MCF 10A (cell line): ENCODE measurements at regions not wholly inside any gene's neighbourhood (a gene's known extent, or its start where the extent isn't known, plus 50 kb on each side); places are given as distances from the start of the nearest gene placed in this dataset.

Experiments used
- BruUV-seq: library from RNA; stranded (reverse); fragments of 400-500 nt; replicated peaks from 2 replicates; lab custom pipeline; 2021; lab: Mats Ljungman, UMichigan
- CTCF ChIA-PET: fragments of 300-600 bp; sonication (Branson Sonifier 250); formaldehyde crosslinking; extraction: SDS; loops from one replicate; lab custom pipeline; 2021; ENCODE audit warnings: antibody characterized with exemption, inconsistent platforms; lab: Yijun Ruan, JAX
- POLR2A ChIA-PET: fragments of 300-600, 350-650 bp; sonication (Branson Sonifier 250); formaldehyde crosslinking; extraction: SDS; loops from one replicate; lab custom pipeline; 2020; ENCODE audit warnings: antibody characterized with exemption, inconsistent platforms; lab: Yijun Ruan, JAX
- DNase-seq: peaks from one replicate; pipeline ENCODE4 v3.0.0-alpha.2; 2018; ENCODE audit not compliant: unreplicated experiment
- H3K27ac Mint-ChIP-seq: one replicate; pipeline ENCODE4 v1.8.0; 2022; ENCODE audit warnings: mild to moderate bottlenecking, low read depth, mixed read lengths; ENCODE audit not compliant: unreplicated experiment
- H3K27me3 Mint-ChIP-seq: one replicate; pipeline ENCODE4 v1.8.0; 2022; ENCODE audit warnings: mixed read lengths; ENCODE audit not compliant: insufficient read depth, unreplicated experiment
- H3K36me3 Mint-ChIP-seq: one replicate; pipeline ENCODE4 v1.8.0; 2022; ENCODE audit warnings: mild to moderate bottlenecking, moderate library complexity, mixed read lengths; ENCODE audit not compliant: insufficient read depth, unreplicated experiment
- H3K4me1 Mint-ChIP-seq: one replicate; pipeline ENCODE4 v1.8.0; 2022; ENCODE audit warnings: mixed read lengths; ENCODE audit not compliant: insufficient read depth, unreplicated experiment
- H3K4me3 Mint-ChIP-seq: one replicate; pipeline ENCODE4 v1.8.0; 2022; ENCODE audit warnings: mild to moderate bottlenecking, moderate library complexity, mixed read lengths; ENCODE audit not compliant: unreplicated experiment
- H3K9me3 Mint-ChIP-seq: one replicate; pipeline ENCODE4 v1.8.0; 2022; ENCODE audit warnings: mixed read lengths; ENCODE audit not compliant: unreplicated experiment
- CTCF ChIP-seq: fragments of 200-600 bp; IDR thresholded peaks from one replicate; pipeline ENCODE4 v1.8.0; 2022; ENCODE audit warnings: antibody characterized with exemption, mild to moderate bottlenecking; ENCODE audit not compliant: unreplicated experiment
- intact Hi-C: fragments of 100-400 bp; cut with micrococcal nuclease; formaldehyde crosslinking; loops from 2 replicates; pipeline ENCODE4 v1.14.1; 2022

DNA sequence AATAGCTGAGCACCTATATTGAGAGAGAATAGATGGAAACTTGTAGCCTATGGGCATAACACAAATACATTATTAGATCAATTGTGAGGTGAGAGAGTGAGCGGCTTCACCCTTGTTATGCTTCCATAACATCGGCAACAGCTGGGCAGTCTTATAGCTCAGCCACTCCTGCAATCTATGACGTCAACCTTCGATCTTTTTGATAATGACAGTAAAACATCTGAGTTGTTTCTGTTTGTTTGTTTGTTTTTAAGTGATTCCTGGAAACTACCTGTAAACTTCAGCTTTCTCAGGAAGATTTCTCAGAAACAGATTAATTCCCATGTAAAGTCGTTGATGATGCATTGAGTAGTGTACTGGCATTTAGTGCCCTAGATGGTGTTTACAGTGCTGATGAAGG is 90.0 kb downstream of the DSEL start:
- Mint-ChIP-seq H3K27ac (no peak overlapping the region), H3K27me3 (no peaks in the 10 kb centered on the region), H3K4me1 (peaks cover 5% of the 10 kb centered on the region), H3K9me3 (no peaks in the 10 kb centered on the region), H3K4me3 (no peak overlapping the region), H3K36me3 (no peaks in the 10 kb centered on the region)
- ChIA-PET POLR2A (interaction anchor here (1.1 kb wide), 1 partner anchor 512 kb away, joined by 3 read pairs; no protein-coding TSS in a partner anchor), CTCF (interaction anchor here (0.6 kb wide), 1 partner anchor 427 kb away, joined by 3 read pairs; no protein-coding TSS in a partner anchor)
- no peak for TF ChIP-seq CTCF
- no peak for DNase-seq
- intact Hi-C loops = no loop called here
- no TSS peak for BruUV-seq

- Mint-ChIP-seq H3K4me3 (no peak overlapping the region), H3K27me3 (no peaks in the 10 kb centered on the region), H3K9me3 (no peaks in the 10 kb centered on the region), H3K36me3 (no peaks in the 10 kb centered on the region), H3K27ac (no peak overlapping the region), H3K4me1 (peaks cover 5% of the 10 kb centered on the region)
- TF ChIP-seq CTCF = no peak
- no TSS peak for BruUV-seq
- DNase-seq = peak; percentile 86
- CTCF ChIA-PET = no interaction called here
- POLR2A ChIA-PET = no interaction called here
- intact Hi-C loops = no loop called here
Measured at GRCh38 chr18:67425672-67426071, 90.8 kb downstream of the DSEL start.

GRCh38 chr18:67421651-67422050 is 94.9 kb downstream of the DSEL start:
- CTCF ChIA-PET = interaction anchor here (0.7 kb wide), 1 partner anchor 1195 kb away, joined by 3 read pairs; no protein-coding TSS in a partner anchor
- no peak for TF ChIP-seq CTCF
- Mint-ChIP-seq H3K36me3 (peaks cover 9% of the 10 kb centered on the region), H3K4me3 (no peak overlapping the region), H3K4me1 (peaks cover 10% of the 10 kb centered on the region), H3K27me3 (no peaks in the 10 kb centered on the region), H3K9me3 (no peaks in the 10 kb centered on the region), H3K27ac (no peak overlapping the region)
- peak; percentile 1 for DNase-seq
- intact Hi-C loops = no loop called here
- no TSS peak for BruUV-seq
- POLR2A ChIA-PET = no interaction called here

DNA sequence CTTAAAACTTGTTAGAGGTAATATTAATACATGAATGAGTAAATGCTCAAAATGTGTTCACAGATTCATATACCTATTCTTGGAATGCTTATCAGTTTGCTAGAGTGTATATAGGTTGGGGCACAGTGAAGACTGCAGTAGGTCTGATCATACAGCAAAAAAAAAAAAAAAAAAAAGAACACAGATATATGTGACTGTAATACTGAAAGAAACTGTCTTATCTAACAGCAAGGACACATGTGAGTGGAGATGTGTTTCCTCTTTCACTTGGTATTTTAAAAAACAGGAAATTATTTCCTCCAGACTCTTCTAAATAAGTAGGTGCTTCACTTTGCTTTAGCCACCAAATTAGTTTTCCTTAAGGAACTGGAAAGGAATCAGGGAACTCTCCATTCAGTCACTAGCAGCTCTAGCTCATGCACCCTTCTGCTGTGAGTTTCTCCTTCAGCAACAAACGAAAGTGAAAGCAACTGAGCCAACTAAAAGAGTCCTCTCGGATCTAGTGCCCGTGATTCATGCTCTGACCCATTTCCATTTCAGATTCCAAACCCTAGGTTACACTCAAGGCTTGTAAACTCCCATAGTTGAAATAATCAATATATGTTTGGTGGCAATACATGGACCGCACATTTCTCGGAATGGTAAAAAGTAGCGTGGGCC is 98.5 kb downstream of the DSEL start:
- H3K4me3 Mint-ChIP-seq = peak overlapping the region; percentile 67
- intact Hi-C loops = no loop called here
- peak; percentile 67 for DNase-seq
- ChIA-PET POLR2A (no interaction called here), CTCF (interaction anchor here (0.7 kb wide), 1 partner anchor 1100 kb away, joined by 3 read pairs; no protein-coding TSS in a partner anchor)
- H3K9me3 Mint-ChIP-seq = no peaks in the 10 kb centered on the region
- no peaks in the 10 kb centered on the region for H3K27me3 Mint-ChIP-seq
- H3K36me3 Mint-ChIP-seq = peaks cover 9% of the 10 kb centered on the region
- H3K4me1 Mint-ChIP-seq = peaks cover 5% of the 10 kb centered on the region
- no peak for TF ChIP-seq CTCF
- H3K27ac Mint-ChIP-seq = peak overlapping the region; percentile 75
- no TSS peak for BruUV-seq
